HG02938 (cell line): ENCODE measurements at regions not wholly inside any gene's neighbourhood (a gene's known extent, or its start where the extent isn't known, plus 50 kb on each side); places are given as distances from the start of the nearest gene placed in this dataset.

Experiments
- ATAC-seq: cut with Tn5 transposase; IDR thresholded peaks from one replicate; pipeline ENCODE4 v1.9.1; 2021; ENCODE audit warnings: mild to moderate bottlenecking, moderate library complexity; ENCODE audit not compliant: unreplicated experiment

DNA sequence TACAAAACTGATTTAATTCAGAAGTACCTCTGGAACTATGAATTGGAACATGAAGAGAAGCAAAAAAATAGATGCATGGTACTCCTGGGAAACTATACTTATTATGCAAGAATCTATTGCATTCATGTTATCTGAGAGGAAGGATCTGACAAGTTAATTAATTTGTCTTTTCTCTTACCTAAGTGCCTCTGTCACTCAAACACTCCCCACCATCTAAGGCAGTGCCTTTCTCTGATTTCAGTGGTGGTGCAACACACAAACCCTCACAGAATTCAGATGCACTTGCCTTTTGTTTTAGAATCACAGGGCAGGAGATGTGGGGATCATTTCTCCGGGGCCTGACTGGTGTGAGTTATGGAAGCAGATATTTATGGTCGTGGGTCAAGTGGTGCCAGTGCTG lies 52.5 kb upstream of the C9orf72 start:
- no peak for ATAC-seq

DNA sequence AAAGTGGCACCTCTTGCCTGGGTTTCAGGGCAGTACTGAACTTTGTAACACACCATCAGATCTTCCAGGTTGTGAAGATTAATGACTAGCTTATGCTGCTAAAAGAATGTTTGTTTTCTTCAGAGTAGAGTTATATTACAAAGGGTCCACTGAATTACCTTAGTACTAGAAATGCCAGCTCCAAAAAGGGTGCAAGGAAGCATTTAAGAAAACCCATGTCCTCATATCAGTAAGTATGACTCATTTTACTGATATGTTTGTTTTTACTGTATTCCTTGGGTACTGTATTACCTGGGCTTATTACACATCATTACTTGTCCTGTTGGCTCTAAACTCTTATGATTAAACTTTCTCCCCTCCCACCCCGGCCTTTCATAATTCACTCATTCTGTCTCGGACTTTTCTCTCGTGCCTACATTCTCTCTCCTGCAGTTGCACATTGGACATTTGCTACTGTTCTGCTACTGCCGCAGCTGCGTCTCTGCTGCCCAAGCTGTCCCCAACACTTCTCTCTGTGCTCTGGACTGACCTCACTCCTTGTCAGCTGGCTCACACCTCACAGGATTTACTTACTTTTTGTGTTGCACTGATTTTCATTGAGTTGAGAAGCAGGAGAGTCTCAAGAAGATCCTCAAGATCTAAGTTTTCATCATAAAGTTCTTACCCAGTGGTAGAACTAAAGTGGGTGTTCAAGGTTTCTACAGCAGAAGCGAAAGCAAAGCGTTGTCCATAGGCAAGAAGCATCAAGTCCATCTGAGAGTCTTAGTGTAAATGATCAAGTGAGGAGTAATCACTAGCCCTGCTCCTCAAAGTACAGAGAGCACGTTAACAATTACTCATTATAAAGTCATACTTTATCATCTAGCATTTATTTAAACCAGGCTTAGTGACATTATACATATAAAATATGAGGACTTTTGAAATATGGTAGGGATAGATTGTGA lies 53.2 kb upstream of the C9orf72 start:
- ATAC-seq, result no peak

DNA sequence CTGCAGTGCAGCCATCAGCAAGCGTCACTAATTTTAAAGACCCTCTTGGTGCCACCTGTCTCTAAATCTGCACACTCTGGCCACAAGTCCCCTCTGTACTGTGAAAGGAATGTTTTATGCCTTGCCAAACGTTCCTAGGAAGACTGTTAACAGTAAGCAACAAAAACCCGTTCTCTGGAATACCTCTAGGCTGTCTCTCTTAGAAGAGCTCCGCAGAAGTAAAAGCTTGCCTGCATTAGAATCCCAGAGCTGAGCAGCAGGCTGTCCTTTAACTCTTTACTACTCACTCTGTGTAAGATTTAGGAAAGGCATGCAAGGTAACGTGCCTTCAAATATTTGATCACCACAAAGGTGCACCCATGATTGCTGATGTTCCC lies 53.9 kb upstream of the C9orf72 start:
- no peak for ATAC-seq

- ATAC-seq, result no peak
Observed at GRCh38 chr9:27628311-27628710, 55.0 kb upstream of the C9orf72 start.

- no peak for ATAC-seq
Observed at GRCh38 chr9:27629425-27629824, 56.1 kb upstream of the C9orf72 start.

- no peak for ATAC-seq
Observed at GRCh38 chr9:27632254-27632653, 59.0 kb upstream of the C9orf72 start.

DNA sequence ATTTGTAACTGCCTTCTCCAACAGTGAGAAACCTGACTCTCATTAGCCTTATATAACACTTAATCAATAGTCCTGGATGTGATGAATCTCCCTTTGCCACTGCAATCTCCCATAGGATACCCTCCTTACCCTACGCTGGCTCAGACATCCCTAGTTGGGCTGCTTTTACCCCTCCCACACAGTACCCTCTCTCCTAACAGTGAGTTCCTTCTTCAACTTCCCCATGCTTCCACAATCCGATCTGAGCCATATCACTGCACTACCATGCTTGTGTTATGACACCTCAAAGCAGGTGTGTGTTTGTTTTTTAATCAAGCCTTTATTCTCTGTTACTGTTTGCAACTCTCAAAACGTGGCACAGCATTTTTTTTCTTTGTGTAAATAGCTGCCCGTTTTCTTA lies 60.5 kb upstream of the C9orf72 start:
- ATAC-seq, result no peak

- ATAC-seq, result no peak
Observed at GRCh38 chr9:27634879-27635278, 61.6 kb upstream of the C9orf72 start.

DNA sequence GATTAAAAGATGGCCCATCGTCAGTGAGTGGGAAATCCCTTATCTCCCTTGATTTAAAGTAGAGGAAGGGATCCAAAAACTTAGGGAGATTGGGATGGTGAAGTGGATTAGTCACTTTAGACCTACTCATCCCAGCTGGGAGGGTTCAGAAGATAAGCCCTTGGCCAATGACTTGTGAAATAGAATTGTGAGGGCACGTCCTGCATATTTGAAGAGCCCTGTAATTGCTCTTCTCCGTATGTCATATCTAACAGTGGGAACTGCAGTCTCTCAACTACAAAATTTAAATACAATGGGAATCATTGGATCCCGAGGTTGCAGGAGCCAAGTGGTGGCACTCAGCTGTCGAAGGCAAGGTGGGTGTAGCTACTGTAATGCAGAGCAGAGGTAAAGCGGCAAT lies 65.4 kb upstream of the C9orf72 start:
- ATAC-seq, result no peak

- no peak for ATAC-seq
Observed at GRCh38 chr9:27645161-27645840, 72.0 kb upstream of the C9orf72 start.

- ATAC-seq, result no peak
Observed at GRCh38 chr9:27653246-27653645, 80.0 kb upstream of the C9orf72 start.

DNA sequence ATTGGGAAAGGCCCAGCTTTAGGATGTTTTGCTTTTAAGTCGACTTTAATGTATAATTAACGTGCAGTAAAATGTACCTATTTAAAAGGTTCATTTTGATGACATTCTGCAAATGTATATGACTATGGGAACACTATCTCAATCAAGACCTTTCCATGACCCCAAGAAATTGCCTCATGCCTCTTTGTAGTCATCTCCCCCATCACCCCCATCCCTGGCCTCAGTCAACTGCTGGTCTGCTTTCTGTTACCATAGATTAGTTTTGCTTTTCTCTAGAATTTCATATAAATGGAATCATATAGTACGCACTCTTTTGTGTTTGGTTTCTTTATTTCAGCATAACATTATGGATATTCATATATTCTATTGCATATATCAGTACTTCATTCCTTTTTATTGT lies 80.7 kb upstream of the C9orf72 start:
- no peak for ATAC-seq

DNA sequence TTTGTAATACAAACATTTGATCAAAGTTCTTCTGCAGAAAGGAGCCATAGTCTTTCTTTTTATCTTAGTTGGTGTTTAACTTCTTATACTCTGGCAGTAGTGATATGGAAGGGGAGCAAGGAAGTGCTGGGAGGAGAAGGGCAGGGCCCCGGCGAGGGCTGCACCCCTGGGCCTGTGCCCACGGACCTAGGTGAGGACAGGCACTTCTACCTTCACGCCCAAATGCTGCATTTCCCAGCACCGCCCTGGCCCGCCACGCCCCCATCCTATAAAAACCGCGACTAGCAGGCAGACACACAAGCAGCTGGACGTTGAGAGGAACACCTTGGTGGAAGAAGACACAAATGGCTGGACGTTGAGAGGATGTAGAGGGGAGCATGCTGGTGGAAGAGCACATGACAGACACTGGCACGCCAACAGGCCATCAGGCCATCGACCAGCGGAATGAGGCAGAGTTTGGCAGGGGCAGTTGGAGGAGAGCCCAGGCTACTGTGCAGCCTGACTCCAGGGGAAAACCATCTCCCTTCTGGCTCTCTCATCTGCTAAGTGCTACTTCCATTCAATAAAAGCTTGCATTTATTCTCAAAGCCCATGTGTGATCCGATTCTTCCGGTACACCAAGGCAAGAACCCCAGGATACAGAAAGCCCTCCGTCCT lies 81.5 kb upstream of the C9orf72 start:
- ATAC-seq, result no peak

DNA sequence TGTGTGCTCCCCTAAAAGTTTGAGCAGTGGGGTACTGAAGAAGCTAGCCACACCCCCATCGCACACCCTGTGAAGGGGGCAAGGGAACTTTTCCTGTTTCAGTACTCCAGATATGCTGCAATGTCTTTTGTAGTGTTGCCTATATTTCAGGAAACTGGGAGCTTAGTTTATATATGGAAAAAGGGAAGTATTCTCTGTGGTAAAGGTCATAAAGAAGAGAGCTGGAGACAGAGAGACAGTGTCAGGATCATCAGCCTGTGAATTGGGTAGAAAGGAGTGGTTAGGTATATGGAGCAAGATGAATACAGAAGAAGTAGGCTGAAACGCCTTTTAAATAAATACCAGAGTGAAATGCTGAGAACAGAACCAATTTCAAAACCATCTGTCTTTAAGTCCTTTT lies 82.2 kb upstream of the C9orf72 start:
- no peak for ATAC-seq

DNA sequence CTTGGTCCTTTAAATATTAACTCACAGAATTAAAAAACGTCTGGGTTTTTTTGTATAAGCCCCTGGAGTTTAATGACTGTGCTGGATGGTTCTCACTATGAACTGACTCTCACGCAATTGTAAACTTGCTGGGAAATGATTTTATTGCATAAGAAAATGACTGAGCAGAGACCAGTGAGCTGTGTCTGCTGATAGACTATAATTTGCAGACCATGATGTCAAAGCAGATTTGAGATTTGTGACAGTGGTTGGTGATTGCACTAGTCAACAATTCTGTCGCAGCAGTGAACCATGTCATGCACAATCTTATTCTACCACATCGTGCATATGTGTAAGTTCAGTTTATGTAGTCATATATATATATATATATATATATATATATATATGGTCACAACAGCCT lies 85.7 kb upstream of the C9orf72 start:
- no peak for ATAC-seq

GRCh38 chr9:27659571-27659970 lies 86.3 kb upstream of the C9orf72 start:
- ATAC-seq, result no peak

DNA sequence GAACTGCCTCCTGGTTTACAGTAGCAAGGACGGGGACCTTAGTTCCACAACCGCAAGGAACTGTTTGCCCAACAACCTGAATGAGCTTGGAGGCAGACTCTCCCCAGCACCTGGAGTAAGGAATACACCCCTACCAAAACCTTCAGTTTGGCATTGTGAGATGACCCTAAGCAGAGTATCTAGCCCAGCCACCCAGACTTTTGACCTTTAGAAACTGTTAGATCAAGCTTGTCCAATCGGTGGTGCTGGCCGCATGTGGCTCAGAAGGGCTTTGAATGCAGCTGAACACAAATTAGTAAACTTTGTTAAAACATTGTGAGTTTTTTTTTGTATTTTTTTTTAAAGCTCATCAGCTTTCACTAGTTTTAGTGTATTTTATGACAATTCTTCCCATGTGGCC lies 86.9 kb upstream of the C9orf72 start:
- ATAC-seq, result no peak

DNA sequence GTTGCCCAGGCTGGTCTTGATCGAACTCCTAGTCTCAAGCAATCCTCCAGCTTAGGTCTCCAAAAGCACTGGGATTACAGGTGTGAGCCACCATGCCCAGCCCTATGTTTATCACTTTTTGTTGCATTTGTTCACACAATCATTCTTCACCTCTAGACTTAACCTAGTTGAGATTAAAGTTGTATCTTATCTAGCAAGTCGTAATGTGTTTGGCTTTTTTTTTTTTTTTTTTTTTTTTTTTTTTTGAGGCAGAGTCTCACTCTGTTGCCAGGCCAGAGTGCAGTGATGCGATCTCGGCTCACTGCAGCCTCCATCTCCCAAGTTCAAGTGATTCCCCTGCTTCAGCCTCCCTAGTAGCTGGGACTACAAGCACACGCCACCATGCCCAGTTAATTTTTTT lies 90.2 kb upstream of the C9orf72 start:
- ATAC-seq, result no peak

GRCh38 chr9:27664121-27664779 lies 91.0 kb upstream of the C9orf72 start:
- ATAC-seq, result no peak

DNA sequence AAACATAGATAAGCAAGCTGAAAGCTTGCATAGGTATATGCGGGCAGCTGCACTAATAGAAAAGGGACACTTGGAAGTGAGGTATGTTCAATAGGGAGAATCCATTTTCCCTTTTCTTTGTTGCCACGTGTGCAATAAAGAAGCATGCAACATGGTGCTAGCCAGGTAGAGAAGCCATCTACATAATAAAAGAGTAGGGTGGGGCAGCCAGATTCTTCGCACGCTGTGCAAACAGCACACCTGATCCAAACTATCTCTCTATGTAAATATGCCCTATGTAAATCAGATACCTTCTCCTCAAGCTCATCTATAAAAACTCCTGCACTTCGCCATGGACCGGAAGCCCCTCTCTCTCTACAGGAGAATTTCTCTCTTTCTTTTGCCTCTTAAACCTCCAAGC lies 91.9 kb upstream of the C9orf72 start:
- no peak for ATAC-seq

DNA sequence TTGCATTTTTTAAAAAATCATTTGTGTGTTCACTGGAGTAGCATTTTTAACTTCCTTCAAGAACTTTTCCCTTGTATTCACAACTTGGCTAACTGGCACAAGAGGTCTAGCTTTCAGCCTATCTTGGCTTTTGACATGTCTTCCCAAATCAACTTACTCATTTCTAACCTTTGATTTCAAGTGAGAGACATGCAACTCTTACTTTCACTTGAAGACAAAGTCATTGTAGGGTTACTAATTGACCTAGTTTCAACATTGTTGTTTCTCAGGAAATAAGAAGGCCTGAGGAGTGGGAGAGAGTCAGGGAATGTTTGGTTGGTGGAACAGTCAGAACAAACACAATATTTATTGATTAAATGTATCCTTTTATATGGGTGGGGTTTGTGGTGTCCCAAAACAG lies 95.0 kb upstream of the C9orf72 start:
- no peak for ATAC-seq
